ENCODE measurements at regions not wholly inside any gene's neighbourhood (a gene's known extent, or its start where the extent isn't known, plus 50 kb on each side); places are given as distances from the start of the nearest gene placed in this dataset.

GRCh38 chr6:56868687-56869086, 86.2 kb upstream of the BEND6 start:
- Histone ChIP-seq H3K27ac (ENCODE audit: low read depth) (no peak overlapping the region), H3K9me2 (ENCODE audit: insufficient read depth) (no peaks in the 10 kb centered on the region), H2AFZ (no peak overlapping the region), H3K79me2 (replicated peaks; ENCODE audit: insufficient read depth) (no peaks in the 10 kb centered on the region), H3F3A (replicated peaks; ENCODE audit: low read depth) (no peaks in the 10 kb centered on the region), H3K4me1 (ENCODE audit: insufficient read depth) (peaks cover 31% of the 10 kb centered on the region), H4K20me1 (replicated peaks; ENCODE audit: insufficient read depth) (no peaks in the 10 kb centered on the region), H3K4me3 (no peak overlapping the region), H3K4me2 (no peak overlapping the region), H3K27me3 (ENCODE audit: insufficient read depth) (no peaks in the 10 kb centered on the region), H3K36me3 (ENCODE audit: insufficient read depth) (no peaks in the 10 kb centered on the region)
- H3K4me1 Mint-ChIP-seq: peaks cover 36% of the 10 kb centered on the region
- DNase-seq (ENCODE audit: low spot score) (no peak), ATAC-seq (no peak)
- H3K36me3 Mint-ChIP-seq (ENCODE audit: low read depth): no peaks in the 10 kb centered on the region
- H3K9me3 Mint-ChIP-seq: no peaks in the 10 kb centered on the region
- no peak overlapping the region for H3K27ac Mint-ChIP-seq
- TF ChIP-seq NANOG (IDR thresholded peaks at IDR 0.05; ENCODE audit: borderline replicate concordance) (no peak), EZH2phosphoT487 (IDR thresholded peaks at IDR 0.05; ENCODE audit: unreplicated experiment) (no peak), ZNF331 (CRISPR knock-in tag; IDR thresholded peaks at IDR 0.05; ENCODE audit: low read depth) (no peak), JUNB (IDR thresholded peaks at IDR 0.05; ENCODE audit: unreplicated experiment) (no peak), EZH2 (IDR thresholded peaks at IDR 0.05; ENCODE audit: low read depth, unreplicated experiment) (no peak), POLR2AphosphoS5 (IDR thresholded peaks at IDR 0.05; ENCODE audit: low read depth) (no peak), ETS1 (IDR thresholded peaks at IDR 0.05) (no peak), ZNF462 (CRISPR knock-in tag; IDR thresholded peaks at IDR 0.05) (no peak), ZNF114 (CRISPR knock-in tag; IDR thresholded peaks at IDR 0.05) (no peak), STAT1 (IDR thresholded peaks at IDR 0.05; ENCODE audit: unreplicated experiment) (no peak), CREB1 (CRISPR knock-in tag; IDR thresholded peaks at IDR 0.05; ENCODE audit: low read depth) (no peak)
- TF ChIP-seq, protein P1, sequence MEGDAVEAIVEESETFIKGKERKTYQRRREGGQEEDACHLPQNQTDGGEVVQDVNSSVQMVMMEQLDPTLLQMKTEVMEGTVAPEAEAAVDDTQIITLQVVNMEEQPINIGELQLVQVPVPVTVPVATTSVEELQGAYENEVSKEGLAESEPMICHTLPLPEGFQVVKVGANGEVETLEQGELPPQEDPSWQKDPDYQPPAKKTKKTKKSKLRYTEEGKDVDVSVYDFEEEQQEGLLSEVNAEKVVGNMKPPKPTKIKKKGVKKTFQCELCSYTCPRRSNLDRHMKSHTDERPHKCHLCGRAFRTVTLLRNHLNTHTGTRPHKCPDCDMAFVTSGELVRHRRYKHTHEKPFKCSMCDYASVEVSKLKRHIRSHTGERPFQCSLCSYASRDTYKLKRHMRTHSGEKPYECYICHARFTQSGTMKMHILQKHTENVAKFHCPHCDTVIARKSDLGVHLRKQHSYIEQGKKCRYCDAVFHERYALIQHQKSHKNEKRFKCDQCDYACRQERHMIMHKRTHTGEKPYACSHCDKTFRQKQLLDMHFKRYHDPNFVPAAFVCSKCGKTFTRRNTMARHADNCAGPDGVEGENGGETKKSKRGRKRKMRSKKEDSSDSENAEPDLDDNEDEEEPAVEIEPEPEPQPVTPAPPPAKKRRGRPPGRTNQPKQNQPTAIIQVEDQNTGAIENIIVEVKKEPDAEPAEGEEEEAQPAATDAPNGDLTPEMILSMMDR (conservative IDR thresholded peaks at IDR 0.05; ENCODE audit: low read depth in 2 of 2): no peak
- TF ChIP-seq, protein P2, sequence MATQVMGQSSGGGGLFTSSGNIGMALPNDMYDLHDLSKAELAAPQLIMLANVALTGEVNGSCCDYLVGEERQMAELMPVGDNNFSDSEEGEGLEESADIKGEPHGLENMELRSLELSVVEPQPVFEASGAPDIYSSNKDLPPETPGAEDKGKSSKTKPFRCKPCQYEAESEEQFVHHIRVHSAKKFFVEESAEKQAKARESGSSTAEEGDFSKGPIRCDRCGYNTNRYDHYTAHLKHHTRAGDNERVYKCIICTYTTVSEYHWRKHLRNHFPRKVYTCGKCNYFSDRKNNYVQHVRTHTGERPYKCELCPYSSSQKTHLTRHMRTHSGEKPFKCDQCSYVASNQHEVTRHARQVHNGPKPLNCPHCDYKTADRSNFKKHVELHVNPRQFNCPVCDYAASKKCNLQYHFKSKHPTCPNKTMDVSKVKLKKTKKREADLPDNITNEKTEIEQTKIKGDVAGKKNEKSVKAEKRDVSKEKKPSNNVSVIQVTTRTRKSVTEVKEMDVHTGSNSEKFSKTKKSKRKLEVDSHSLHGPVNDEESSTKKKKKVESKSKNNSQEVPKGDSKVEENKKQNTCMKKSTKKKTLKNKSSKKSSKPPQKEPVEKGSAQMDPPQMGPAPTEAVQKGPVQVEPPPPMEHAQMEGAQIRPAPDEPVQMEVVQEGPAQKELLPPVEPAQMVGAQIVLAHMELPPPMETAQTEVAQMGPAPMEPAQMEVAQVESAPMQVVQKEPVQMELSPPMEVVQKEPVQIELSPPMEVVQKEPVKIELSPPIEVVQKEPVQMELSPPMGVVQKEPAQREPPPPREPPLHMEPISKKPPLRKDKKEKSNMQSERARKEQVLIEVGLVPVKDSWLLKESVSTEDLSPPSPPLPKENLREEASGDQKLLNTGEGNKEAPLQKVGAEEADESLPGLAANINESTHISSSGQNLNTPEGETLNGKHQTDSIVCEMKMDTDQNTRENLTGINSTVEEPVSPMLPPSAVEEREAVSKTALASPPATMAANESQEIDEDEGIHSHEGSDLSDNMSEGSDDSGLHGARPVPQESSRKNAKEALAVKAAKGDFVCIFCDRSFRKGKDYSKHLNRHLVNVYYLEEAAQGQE (IDR thresholded peaks at IDR 0.05; ENCODE audit: unreplicated experiment): no peak
- H3K27me3 Mint-ChIP-seq (ENCODE audit: insufficient read depth, low read depth, poor library complexity): peaks cover 2% of the 10 kb centered on the region
- no peak overlapping the region for H3K4me3 Mint-ChIP-seq

Measured in GM23338 (cell line).